Endothelial cell of umbilical vein (primary cell): ENCODE measurements at regions not wholly inside any gene's neighbourhood (a gene's known extent, or its start where the extent isn't known, plus 50 kb on each side); places are given as distances from the start of the nearest gene placed in this dataset.

Experiments
- BruUV-seq: library from RNA; stranded (reverse); fragments of 400-500 nt; replicated peaks from 2 replicates; lab custom pipeline; 2021; lab: Mats Ljungman, UMichigan
- CTCF ChIA-PET: fragments of 300-600, 350-600 bp; sonication (Branson Sonifier 250); formaldehyde crosslinking; loops from one replicate; lab custom pipeline; 2021; ENCODE audit warnings: antibody characterized with exemption, inconsistent platforms; lab: Charles Lee
- POLR2A ChIA-PET: fragments of 300-600, 350-600 bp; sonication (Branson Sonifier 250); formaldehyde crosslinking; loops from one replicate; lab custom pipeline; 2021; ENCODE audit warnings: antibody characterized with exemption, inconsistent platforms; lab: Charles Lee
- DNase-seq: peaks from one replicate; pipeline ENCODE4 v3.0.0-alpha.2; 2011; ENCODE audit warnings: low read depth, low spot score
- FAIRE-seq: peaks from 2 replicates; lab custom pipeline; 2011; peaks lifted over from hg19 to GRCh38; lab: Jason Lieb, UNC
- H2AFZ ChIP-seq: 2 replicates; pipeline ENCODE4 v1.6.0; 2012; ENCODE audit warnings: low read depth, low read length, control low read depth, inconsistent platforms
- H3K27ac ChIP-seq: 2 replicates; pipeline ENCODE4 v1.5.1; 2011; ENCODE audit warnings: low read depth, mild to moderate bottlenecking, control low read depth, low read length, moderate library complexity; ENCODE audit not compliant: insufficient read depth
- H3K27me3 ChIP-seq, 2 experiments: 2 replicates each; pipeline versions ENCODE4 v1.6.0 to v1.6.1; 2011; ENCODE audit warnings: low read length in 2 of 2, mixed read lengths in 1 of 2; ENCODE audit not compliant: control insufficient read depth in 2 of 2, insufficient read depth in 2 of 2
- H3K36me3 ChIP-seq, 2 experiments: 2 replicates in 1 of 2; 3 replicates in 1 of 2; pipeline ENCODE4 v1.5.1; 2011; ENCODE audit warnings: low read length in 2 of 2, mild to moderate bottlenecking in 1 of 2, moderate library complexity in 1 of 2; ENCODE audit not compliant: control insufficient read depth in 2 of 2, insufficient read depth in 2 of 2; ENCODE audit errors: extremely low read depth in 1 of 2
- H3K4me1 ChIP-seq: 3 replicates; pipeline ENCODE4 v1.5.1; 2011; ENCODE audit warnings: mild to moderate bottlenecking, low read length; ENCODE audit not compliant: control insufficient read depth, insufficient read depth; ENCODE audit errors: extremely low read depth
- H3K4me2 ChIP-seq: 2 replicates; pipeline ENCODE4 v1.6.1; 2011; ENCODE audit warnings: low read length, control low read depth, mixed read lengths; ENCODE audit not compliant: insufficient read depth
- H3K4me3 ChIP-seq, 3 experiments: fragments of 200-600 bp in 1 of 3; sonication (generic), shearing (Covaris generic) in 1 of 3; replicated peaks in 1 of 3; 2 replicates each; pipeline ENCODE4 v1.5.1; 2011 to 2016; ENCODE audit warnings: control low read depth in 3 of 3, low read length in 3 of 3, mild to moderate bottlenecking in 2 of 3, inconsistent platforms in 1 of 3, low read depth in 1 of 3, moderate library complexity in 1 of 3; ENCODE audit not compliant: insufficient read depth in 1 of 3
- H3K79me2 ChIP-seq: 2 replicates; pipeline ENCODE4 v1.6.0; 2012; ENCODE audit warnings: low read length, inconsistent platforms; ENCODE audit not compliant: control insufficient read depth, insufficient read depth
- H3K9ac ChIP-seq: replicated peaks from 2 replicates; pipeline ENCODE3; 2011; ENCODE audit warnings: low read length, control low read depth; ENCODE audit not compliant: insufficient read depth; ENCODE audit errors: extremely low read depth
- H3K9me1 ChIP-seq: replicated peaks from 3 replicates; pipeline ENCODE4 v1.6.0; 2011; ENCODE audit warnings: mild to moderate bottlenecking, low read length; ENCODE audit not compliant: control insufficient read depth, insufficient read depth; ENCODE audit errors: extremely low read depth
- H3K9me3 ChIP-seq: replicated peaks from 2 replicates; pipeline ENCODE4 v1.5.1; 2012; ENCODE audit warnings: low read length, inconsistent platforms; ENCODE audit not compliant: control insufficient read depth, insufficient read depth
- H4K20me1 ChIP-seq: replicated peaks from 2 replicates; pipeline ENCODE3; 2011; ENCODE audit warnings: mild to moderate bottlenecking, low read length; ENCODE audit not compliant: control insufficient read depth, insufficient read depth; ENCODE audit errors: extremely low read depth
- CTCF ChIP-seq, 2 donors: IDR thresholded peaks; 1 replicate in 1 of 2; 2 replicates in 1 of 2; pipeline ENCODE4 v1.5.1; 2011; ENCODE audit warnings: low read length in 2 of 2, mild to moderate bottlenecking in 2 of 2, moderate library complexity in 2 of 2, control low read depth in 1 of 2, inconsistent platforms in 1 of 2, low read depth in 1 of 2; ENCODE audit not compliant: insufficient read depth in 1 of 2; ENCODE audit errors: extremely low read depth in 1 of 2
- EZH2 ChIP-seq: IDR thresholded peaks from 2 replicates; pipeline ENCODE4 v1.6.1; 2012; ENCODE audit warnings: borderline replicate concordance, low read depth, mild to moderate bottlenecking, moderate library complexity, low read length, inconsistent platforms; ENCODE audit not compliant: severe bottlenecking
- FOS ChIP-seq: IDR thresholded peaks from 2 replicates; pipeline ENCODE4 v1.6.1; 2011; ENCODE audit warnings: mild to moderate bottlenecking, low read length, moderate library complexity, borderline replicate concordance; ENCODE audit not compliant: insufficient read depth
- GATA2 ChIP-seq: IDR thresholded peaks from 2 replicates; pipeline ENCODE4 v1.7.0; 2011; ENCODE audit warnings: low read depth, mild to moderate bottlenecking, moderate library complexity, mixed read lengths, low read length; ENCODE audit not compliant: insufficient read length, insufficient read depth
- JUN ChIP-seq: IDR thresholded peaks from 2 replicates; pipeline ENCODE4 v1.6.1; 2011; ENCODE audit warnings: borderline replicate concordance, low read depth; ENCODE audit not compliant: insufficient read length, insufficient read depth
- MAX ChIP-seq: IDR thresholded peaks from 2 replicates; pipeline ENCODE4 v1.6.1; 2011; ENCODE audit not compliant: insufficient read depth, insufficient read length
- MYC ChIP-seq: IDR thresholded peaks from one replicate; pipeline ENCODE4 v1.6.1; 2011; ENCODE audit warnings: mild to moderate bottlenecking, low read depth, low read length
- POLR2A ChIP-seq: IDR thresholded peaks from 2 replicates; pipeline ENCODE4 v1.6.1; 2012; ENCODE audit warnings: low read depth, mild to moderate bottlenecking, control low read depth, low read length
- POLR2AphosphoS5 ChIP-seq: IDR thresholded peaks from 2 replicates; pipeline ENCODE4 v1.6.1; 2012; ENCODE audit warnings: low read depth, mild to moderate bottlenecking, control low read depth, low read length, moderate library complexity; ENCODE audit not compliant: insufficient read depth
- dilution Hi-C: fragments of 300-500 bp; cut with MboI; formaldehyde crosslinking; loops from one replicate; pipeline ENCODE4 v1.15.0; 2019; ENCODE audit warnings: low sequenced_read_pairs; ENCODE audit not compliant: extremely low pct_ligation_motif_present
- intact Hi-C: fragments of 100-400 bp; cut with micrococcal nuclease; formaldehyde crosslinking; loops from one replicate; pipeline ENCODE4 v1.10.0; 2022

GRCh38 chr12:58537278-58537677 is 383.0 kb downstream of the LRIG3 start:
- Histone ChIP-seq H3K9ac (no peak overlapping the region), H3K4me3 (no peak overlapping the region), H4K20me1 (no peaks in the 10 kb centered on the region), H3K9me1 (no peaks in the 10 kb centered on the region), H3K27ac (peak overlapping the region; percentile 22), H3K27me3 (no peaks in the 10 kb centered on the region), H3K36me3 (no peaks in the 10 kb centered on the region), H3K79me2 (no peaks in the 10 kb centered on the region), H3K4me1 (peaks cover 15% of the 10 kb centered on the region), H2AFZ (no peak overlapping the region), H3K9me3 (no peaks in the 10 kb centered on the region), H3K4me2 (no peak overlapping the region)
- dilution Hi-C loops (no loop called here), intact Hi-C loops (loop anchor here (1.0 kb wide), 1 partner anchor 554 kb away; no protein-coding TSS in a partner anchor)
- BruUV-seq: no TSS peak
- peak; percentile 44 for DNase-seq
- no peak for FAIRE-seq
- POLR2A ChIA-PET: no interaction called here
- CTCF ChIA-PET: interaction anchor here (1.7 kb wide), 1 partner anchor 628 kb away, joined by 5 read pairs; no protein-coding TSS in a partner anchor
- TF ChIP-seq CTCF (IDR thresholded peaks at IDR 0.05; ENCODE audit: extremely low read depth in 1 of 2, insufficient read depth in 1 of 2, low read depth in 1 of 2, low read length in 2 of 2): no peak
- TF ChIP-seq EZH2: no peak
- TF ChIP-seq MYC: no peak
- no peak for TF ChIP-seq POLR2AphosphoS5
- TF ChIP-seq GATA2: no peak
- no peak for TF ChIP-seq MAX
- TF ChIP-seq JUN: peak; percentile 48
- TF ChIP-seq FOS: peak; percentile 49
- no peak for TF ChIP-seq POLR2A
